Kidney (tissue), 13 donors: ENCODE measurements at regions not wholly inside any gene's neighbourhood (a gene's known extent, or its start where the extent isn't known, plus 50 kb on each side); places are given as distances from the start of the nearest gene placed in this dataset.

Experiments used
- DNase-seq, 5 donors: peaks; one replicate each; pipeline ENCODE4 v3.0.0-alpha.2; 2013 to 2020
- FAIRE-seq: peaks from 2 replicates; lab custom pipeline; 2012; peaks lifted over from hg19 to GRCh38; lab: Jason Lieb, UNC
- H3K27ac ChIP-seq, 2 donors: one replicate each; pipeline ENCODE4 v1.7.0; 2013; ENCODE audit warnings: low read depth in 2 of 2, low read length in 2 of 2, inconsistent platforms in 1 of 2
- H3K27me3 ChIP-seq: one replicate; pipeline ENCODE4 v1.7.1; 2013; ENCODE audit warnings: low read length, inconsistent platforms; ENCODE audit not compliant: control insufficient read depth, insufficient read depth
- H3K36me3 ChIP-seq, 3 donors: one replicate each; pipeline versions ENCODE4 v1.7.0 to v1.7.1; 2013; ENCODE audit warnings: low read length in 3 of 3, control low read depth in 1 of 3, inconsistent platforms in 1 of 3; ENCODE audit not compliant: insufficient read depth in 3 of 3, control insufficient read depth in 2 of 3
- H3K4me1 ChIP-seq, 3 donors: one replicate each; pipeline versions ENCODE4 v1.7.0 to v1.7.1; 2013; ENCODE audit warnings: low read length in 3 of 3, inconsistent platforms in 1 of 3, low read depth in 1 of 3; ENCODE audit not compliant: control insufficient read depth in 2 of 3, insufficient read depth in 2 of 3
- H3K4me3 ChIP-seq, 3 donors: one replicate each; pipeline versions ENCODE4 v1.7.0 to v1.8.1; 2013; ENCODE audit warnings: low read length in 3 of 3, control low read depth in 1 of 3, inconsistent platforms in 1 of 3
- H3K9ac ChIP-seq, 3 donors: one replicate each; pipeline versions ENCODE4 v1.7.0 to v1.7.1; 2013; ENCODE audit warnings: low read length in 3 of 3, control low read depth in 1 of 3, inconsistent platforms in 1 of 3
- H3K9me3 ChIP-seq, 3 donors: one replicate each; pipeline versions ENCODE4 v1.7.0 to v1.7.1; 2013; ENCODE audit warnings: low read length in 3 of 3, control low read depth in 1 of 3, inconsistent platforms in 1 of 3; ENCODE audit not compliant: control insufficient read depth in 2 of 3, insufficient read depth in 1 of 3
- CTCF ChIP-seq: IDR thresholded peaks from 3 replicates; pipeline ENCODE4 v1.5.1; 2012; ENCODE audit warnings: mild to moderate bottlenecking, moderate library complexity, borderline replicate concordance; ENCODE audit not compliant: insufficient read depth; ENCODE audit errors: extremely low read depth
- intact Hi-C: fragments of 100-400 bp; cut with DNase I; formaldehyde crosslinking; loops from one replicate; pipeline ENCODE4 v1.11.1; 2022
- donor health status: control.
- donor health status: control.
- donor health status: control.
- donor health status: control.
- donor health status: control.
- donor health status: DM: yes; HTN: yes; CAD: no.
- donor health status: Normal renal cell carcinoma (clear cell type).

- H3K4me3 ChIP-seq = no peak overlapping the region
- FAIRE-seq (no peak), DNase-seq (no peak)
- H3K27ac ChIP-seq = no peak overlapping the region
- TF ChIP-seq CTCF = no peak
- H3K36me3 ChIP-seq = no peaks in the 10 kb centered on the region
- H3K9ac ChIP-seq = no peak overlapping the region
- intact Hi-C loops = no loop called here
- no peaks in the 10 kb centered on the region for H3K4me1 ChIP-seq
- no peaks in the 10 kb centered on the region for H3K27me3 ChIP-seq
- no peaks in the 10 kb centered on the region for H3K9me3 ChIP-seq
Measured at GRCh38 chr12:20232931-20233675, 135.2 kb upstream of the PDE3A start.

GRCh38 chr12:20234474-20234873 is 133.9 kb upstream of the PDE3A start:
- DNase-seq (no peak), FAIRE-seq (no peak)
- Histone ChIP-seq H3K27ac (no peak overlapping the region), H3K36me3 (no peaks in the 10 kb centered on the region), H3K9me3 (no peaks in the 10 kb centered on the region), H3K9ac (no peak overlapping the region), H3K27me3 (no peaks in the 10 kb centered on the region), H3K4me3 (no peak overlapping the region), H3K4me1 (no peaks in the 10 kb centered on the region)
- intact Hi-C loops = no loop called here
- TF ChIP-seq CTCF = no peak

- Histone ChIP-seq H3K36me3 (no peaks in the 10 kb centered on the region), H3K27ac (no peak overlapping the region), H3K4me3 (no peak overlapping the region), H3K9me3 (no peaks in the 10 kb centered on the region), H3K27me3 (no peaks in the 10 kb centered on the region), H3K9ac (no peak overlapping the region), H3K4me1 (no peaks in the 10 kb centered on the region)
- FAIRE-seq (no peak), DNase-seq (no peak)
- TF ChIP-seq CTCF = no peak
- intact Hi-C loops = no loop called here
Measured at GRCh38 chr12:20237091-20237490, 131.2 kb upstream of the PDE3A start.

GRCh38 chr12:20245491-20245890 is 122.8 kb upstream of the PDE3A start:
- Histone ChIP-seq H3K36me3 (no peaks in the 10 kb centered on the region), H3K27ac (no peak overlapping the region), H3K27me3 (no peaks in the 10 kb centered on the region), H3K9me3 (no peaks in the 10 kb centered on the region), H3K9ac (no peak overlapping the region), H3K4me1 (no peaks in the 10 kb centered on the region), H3K4me3 (no peak overlapping the region)
- no peak for TF ChIP-seq CTCF
- FAIRE-seq = no peak
- DNase-seq = peak in 1 of 5 donors; percentile 10
- intact Hi-C loops = no loop called here
